K562 (cell line): ENCODE measurements at regions not wholly inside any gene's neighbourhood (a gene's known extent, or its start where the extent isn't known, plus 50 kb on each side); places are given as distances from the start of the nearest gene placed in this dataset.

Experiments
- ATAC-seq: fragments of 200-7000 bp; cut with Tn5 transposase; 3 replicates; pipeline ENCODE4 v1.9.1; 2020; ENCODE audit warnings: moderate library complexity
- BruUV-seq: library from RNA; stranded (reverse); fragments of 400-500 nt; replicated peaks from 2 replicates; lab custom pipeline; 2021; lab: Mats Ljungman, UMichigan
- CTCF ChIA-PET: fragments of 300-600 bp; formaldehyde crosslinking; extraction: SDS; loops from one replicate; lab custom pipeline; 2021; ENCODE audit warnings: low intra/inter-chr PET ratio; lab: Yijun Ruan, JAX
- POLR2A ChIA-PET: fragments of 300-600, 350-650 bp; sonication (Branson Sonifier 250); formaldehyde crosslinking; extraction: SDS; loops from one replicate; lab custom pipeline; 2021; ENCODE audit warnings: antibody characterized with exemption, inconsistent platforms; lab: Yijun Ruan, JAX
- DNase-seq, 4 experiments: peaks; one replicate each; pipeline versions ENCODE4 v3.0.0 to v3.0.0-alpha.2; 2011 to 2018; ENCODE audit warnings: low spot score in 3 of 4, mixed read lengths in 3 of 4; ENCODE audit errors: extremely low read depth in 1 of 4
- FAIRE-seq: peaks from 2 replicates; lab custom pipeline; 2011; peaks lifted over from hg19 to GRCh38; lab: Jason Lieb, UNC
- H2AFZ ChIP-seq: 2 replicates; pipeline ENCODE4 v1.6.0; 2011; ENCODE audit warnings: low read depth, low read length, control low read depth, inconsistent platforms
- H3K27ac ChIP-seq: fragments of 200-600 bp; 3 replicates; pipeline ENCODE4 v1.8.0; 2011; ENCODE audit warnings: low read depth, mild to moderate bottlenecking, control low read depth, inconsistent platforms, low read length, moderate library complexity, mixed read lengths; ENCODE audit errors: extremely low read depth
- H3K27me3 ChIP-seq, 2 experiments: fragments of 300-600 bp in 1 of 2; 2 replicates in 1 of 2; 3 replicates in 1 of 2; pipeline versions ENCODE4 v1.6.0 to v1.8.0; 2011; ENCODE audit warnings: inconsistent platforms in 2 of 2, low read length in 2 of 2, mild to moderate bottlenecking in 1 of 2, mixed read lengths in 1 of 2, moderate library complexity in 1 of 2; ENCODE audit not compliant: control insufficient read depth in 2 of 2, insufficient read depth in 2 of 2
- H3K36me3 ChIP-seq: fragments of 300-600 bp; 3 replicates; pipeline ENCODE4 v1.8.0; 2011; ENCODE audit warnings: mild to moderate bottlenecking, low read length, inconsistent platforms; ENCODE audit not compliant: control insufficient read depth, insufficient read depth
- H3K4me1 ChIP-seq, 2 experiments: fragments of 200-600 bp in 1 of 2; replicated peaks in 1 of 2; 2 replicates in 1 of 2; 3 replicates in 1 of 2; pipeline versions ENCODE4 v1.5.1 to v1.8.0; 2011; ENCODE audit warnings: inconsistent platforms in 2 of 2, low read length in 2 of 2, mild to moderate bottlenecking in 1 of 2, mixed read lengths in 1 of 2, moderate library complexity in 1 of 2; ENCODE audit not compliant: control insufficient read depth in 2 of 2, insufficient read depth in 2 of 2
- H3K4me2 ChIP-seq: 2 replicates; pipeline ENCODE4 v1.6.1; 2011; ENCODE audit warnings: low read length, control low read depth, inconsistent platforms, mixed read lengths; ENCODE audit not compliant: insufficient read depth
- H3K4me3 ChIP-seq: fragments of 200-600 bp; sonication (generic), shearing (Covaris generic); 2 replicates; pipeline ENCODE4 v1.5.1; 2016; ENCODE audit warnings: control low read depth, inconsistent platforms
- H3K79me2 ChIP-seq: fragments of 200-600 bp; 3 replicates; pipeline ENCODE4 v1.8.0; 2011; ENCODE audit warnings: low read length, inconsistent platforms; ENCODE audit not compliant: control insufficient read depth, insufficient read depth
- H3K9ac ChIP-seq, 2 experiments: 2 replicates each; pipeline versions ENCODE4 v1.6.0 to v1.6.1; 2011; ENCODE audit warnings: low read depth in 2 of 2, low read length in 2 of 2, control low read depth in 1 of 2, inconsistent platforms in 1 of 2, mild to moderate bottlenecking in 1 of 2, mixed read lengths in 1 of 2; ENCODE audit not compliant: insufficient read depth in 1 of 2
- H3K9me1 ChIP-seq: one replicate; pipeline ENCODE4 v1.6.0; 2011; ENCODE audit warnings: inconsistent platforms, mild to moderate bottlenecking, low read length, moderate library complexity; ENCODE audit not compliant: control insufficient read depth, insufficient read depth
- H3K9me3 ChIP-seq: replicated peaks from 2 replicates; pipeline ENCODE4 v1.5.1; 2011; ENCODE audit warnings: low read depth, low read length, inconsistent platforms; ENCODE audit not compliant: control insufficient read depth, insufficient read depth
- H4K20me1 ChIP-seq: replicated peaks from 2 replicates; pipeline ENCODE4 v1.6.1; 2011; ENCODE audit warnings: low read length, inconsistent platforms, mixed read lengths; ENCODE audit not compliant: control insufficient read depth, insufficient read depth
- CHCHD3 ChIP-seq: fragments of 250-450 bp; sonication (Bioruptor Pico); IDR thresholded peaks from 2 replicates; pipeline ENCODE4 v2.1.2; 2022; ENCODE audit warnings: mild to moderate bottlenecking
- FOXP1 ChIP-seq: sonication (generic); formaldehyde crosslinking; IDR thresholded peaks from 2 replicates; pipeline ENCODE4 v1.8.0; 2022; ENCODE audit warnings: mild to moderate bottlenecking, missing genetic modification reagents
- MTF1 ChIP-seq: fragments of 250-450 bp; sonication (Bioruptor Pico); IDR thresholded peaks from 2 replicates; pipeline ENCODE4 v1.9.0; 2021; ENCODE audit warnings: moderate library complexity, mild to moderate bottlenecking, inconsistent platforms, borderline replicate concordance
- NCOR1 ChIP-seq: fragments of 450-650 bp; IDR thresholded peaks from 2 replicates; pipeline ENCODE4 v1.6.1; 2016; ENCODE audit warnings: mild to moderate bottlenecking, moderate library complexity
- NR1H2 ChIP-seq: sonication (generic); formaldehyde crosslinking; IDR thresholded peaks from 2 replicates; pipeline ENCODE4 v1.4.0; 2020; ENCODE audit warnings: mild to moderate bottlenecking, missing genetic modification reagents
- WGBS: fragments of 100-300 bp; shearing (Covaris generic); methylation state at CpG from one replicate; pipeline ENCODE4 v1.1.6; 2016; ENCODE audit warnings: low coverage, mixed read lengths; ENCODE audit not compliant: insufficient coverage; ENCODE audit errors: missing lambda C conversion rate; 5-methylcytosine and 5-hydroxymethylcytosine counted together
- in situ Hi-C: fragments of 300-500 bp; cut with MboI; formaldehyde crosslinking; loops from 4 replicates; pipeline ENCODE4 v1.15.0; 2018; ENCODE audit warnings: inconsistent platforms, mixed read lengths
- intact Hi-C: fragments of 100-400 bp; cut with micrococcal nuclease; formaldehyde crosslinking; loops from 2 replicates; pipeline ENCODE4 v1.14.2; 2022
- TF ChIP-seq, protein P1 (sequence below): fragments of 450-650 bp; formaldehyde crosslinking; IDR thresholded peaks from 2 replicates; pipeline ENCODE4 v1.4.0; 2020; ENCODE audit warnings: mild to moderate bottlenecking, moderate library complexity
- TF ChIP-seq, protein P2 (sequence below): fragments of 200-800 bp; sonication (Bioruptor generic); IDR thresholded peaks from 2 replicates; pipeline ENCODE4 v1.6.1; 2016; ENCODE audit warnings: missing genetic modification characterization, missing compliant biosample characterization

DNA sequence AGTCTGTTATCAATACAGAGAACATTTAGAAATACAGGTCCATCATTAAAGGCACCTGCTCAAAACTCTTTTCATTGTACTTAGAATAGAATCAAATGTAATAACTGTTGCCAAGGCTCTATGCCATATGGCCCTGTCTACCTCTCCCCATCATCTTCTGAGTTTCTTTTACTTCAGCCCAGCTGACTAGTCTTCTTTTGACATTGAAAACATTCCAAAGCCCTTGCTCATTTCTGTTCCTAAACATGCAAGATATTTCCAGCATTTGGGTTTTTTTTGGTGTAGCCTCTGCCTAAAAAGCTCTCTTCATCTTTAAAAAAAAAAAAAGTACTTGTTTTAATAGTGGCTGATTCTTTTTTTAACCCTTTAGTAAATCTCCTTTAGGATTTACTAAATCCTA, 165.5 kb upstream of the SMIM30 start (continued):
- TF ChIP-seq, protein P1, sequence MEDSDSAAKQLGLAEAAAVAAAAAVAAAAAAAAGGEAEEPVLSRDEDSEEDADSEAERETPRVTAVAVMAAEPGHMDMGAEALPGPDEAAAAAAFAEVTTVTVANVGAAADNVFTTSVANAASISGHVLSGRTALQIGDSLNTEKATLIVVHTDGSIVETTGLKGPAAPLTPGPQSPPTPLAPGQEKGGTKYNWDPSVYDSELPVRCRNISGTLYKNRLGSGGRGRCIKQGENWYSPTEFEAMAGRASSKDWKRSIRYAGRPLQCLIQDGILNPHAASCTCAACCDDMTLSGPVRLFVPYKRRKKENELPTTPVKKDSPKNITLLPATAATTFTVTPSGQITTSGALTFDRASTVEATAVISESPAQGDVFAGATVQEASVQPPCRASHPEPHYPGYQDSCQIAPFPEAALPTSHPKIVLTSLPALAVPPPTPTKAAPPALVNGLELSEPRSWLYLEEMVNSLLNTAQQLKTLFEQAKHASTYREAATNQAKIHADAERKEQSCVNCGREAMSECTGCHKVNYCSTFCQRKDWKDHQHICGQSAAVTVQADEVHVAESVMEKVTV (CRISPR knock-in tag) = no peak
- TF ChIP-seq FOXP1 (CRISPR knock-in tag) (no peak), NCOR1 (no peak), MTF1 (no peak), NR1H2 (no peak), CHCHD3 (CRISPR knock-in tag) (no peak)

DNA sequence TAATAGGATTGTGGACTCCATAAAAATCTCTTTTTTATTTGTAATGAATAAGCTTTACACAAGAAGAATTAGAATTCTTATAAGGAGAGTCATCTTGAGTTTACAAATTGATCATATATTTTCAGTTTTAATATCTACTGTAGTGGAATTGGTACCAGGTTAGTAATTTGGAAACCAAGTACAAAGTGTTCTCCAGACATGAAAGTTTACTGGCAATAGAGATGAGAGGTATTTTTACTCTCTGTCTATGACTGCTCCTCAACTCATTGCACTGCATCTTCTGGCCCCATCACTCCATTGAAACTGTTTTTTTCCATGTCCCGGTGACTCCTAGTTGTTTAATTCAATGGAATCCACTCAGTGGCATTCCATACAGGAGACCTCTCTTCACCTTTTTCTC, 164.5 kb upstream of the SMIM30 start:
- Histone ChIP-seq H2AFZ (no peak overlapping the region), H3K4me1 (no peaks in the 10 kb centered on the region; a peak in 1 of 5 replicates), H3K9me3 (no peaks in the 10 kb centered on the region), H3K27ac (no peak overlapping the region), H4K20me1 (no peaks in the 10 kb centered on the region), H3K27me3 (no peaks in the 10 kb centered on the region), H3K4me3 (no peak overlapping the region), H3K79me2 (no peaks in the 10 kb centered on the region), H3K9ac (no peak overlapping the region), H3K4me2 (no peak overlapping the region), H3K36me3 (no peaks in the 10 kb centered on the region), H3K9me1 (no peaks in the 10 kb centered on the region)
- FAIRE-seq (no peak), ATAC-seq (no peak), DNase-seq (no peak)
- CTCF ChIA-PET = no interaction called here
- POLR2A ChIA-PET = no interaction called here
- in situ Hi-C loops = no loop called here
- WGBS = 12% methylated on average over 1 of the region's 1 CpG
- intact Hi-C loops = no loop called here
- BruUV-seq = no TSS peak
- TF ChIP-seq, protein P2, sequence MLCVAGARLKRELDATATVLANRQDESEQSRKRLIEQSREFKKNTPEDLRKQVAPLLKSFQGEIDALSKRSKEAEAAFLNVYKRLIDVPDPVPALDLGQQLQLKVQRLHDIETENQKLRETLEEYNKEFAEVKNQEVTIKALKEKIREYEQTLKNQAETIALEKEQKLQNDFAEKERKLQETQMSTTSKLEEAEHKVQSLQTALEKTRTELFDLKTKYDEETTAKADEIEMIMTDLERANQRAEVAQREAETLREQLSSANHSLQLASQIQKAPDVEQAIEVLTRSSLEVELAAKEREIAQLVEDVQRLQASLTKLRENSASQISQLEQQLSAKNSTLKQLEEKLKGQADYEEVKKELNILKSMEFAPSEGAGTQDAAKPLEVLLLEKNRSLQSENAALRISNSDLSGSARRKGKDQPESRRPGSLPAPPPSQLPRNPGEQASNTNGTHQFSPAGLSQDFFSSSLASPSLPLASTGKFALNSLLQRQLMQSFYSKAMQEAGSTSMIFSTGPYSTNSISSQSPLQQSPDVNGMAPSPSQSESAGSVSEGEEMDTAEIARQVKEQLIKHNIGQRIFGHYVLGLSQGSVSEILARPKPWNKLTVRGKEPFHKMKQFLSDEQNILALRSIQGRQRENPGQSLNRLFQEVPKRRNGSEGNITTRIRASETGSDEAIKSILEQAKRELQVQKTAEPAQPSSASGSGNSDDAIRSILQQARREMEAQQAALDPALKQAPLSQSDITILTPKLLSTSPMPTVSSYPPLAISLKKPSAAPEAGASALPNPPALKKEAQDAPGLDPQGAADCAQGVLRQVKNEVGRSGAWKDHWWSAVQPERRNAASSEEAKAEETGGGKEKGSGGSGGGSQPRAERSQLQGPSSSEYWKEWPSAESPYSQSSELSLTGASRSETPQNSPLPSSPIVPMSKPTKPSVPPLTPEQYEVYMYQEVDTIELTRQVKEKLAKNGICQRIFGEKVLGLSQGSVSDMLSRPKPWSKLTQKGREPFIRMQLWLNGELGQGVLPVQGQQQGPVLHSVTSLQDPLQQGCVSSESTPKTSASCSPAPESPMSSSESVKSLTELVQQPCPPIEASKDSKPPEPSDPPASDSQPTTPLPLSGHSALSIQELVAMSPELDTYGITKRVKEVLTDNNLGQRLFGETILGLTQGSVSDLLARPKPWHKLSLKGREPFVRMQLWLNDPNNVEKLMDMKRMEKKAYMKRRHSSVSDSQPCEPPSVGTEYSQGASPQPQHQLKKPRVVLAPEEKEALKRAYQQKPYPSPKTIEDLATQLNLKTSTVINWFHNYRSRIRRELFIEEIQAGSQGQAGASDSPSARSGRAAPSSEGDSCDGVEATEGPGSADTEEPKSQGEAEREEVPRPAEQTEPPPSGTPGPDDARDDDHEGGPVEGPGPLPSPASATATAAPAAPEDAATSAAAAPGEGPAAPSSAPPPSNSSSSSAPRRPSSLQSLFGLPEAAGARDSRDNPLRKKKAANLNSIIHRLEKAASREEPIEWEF (CRISPR knock-in tag) = no peak
